ENCODE measurements at regions not wholly inside any gene's neighbourhood (a gene's known extent, or its start where the extent isn't known, plus 50 kb on each side); places are given as distances from the start of the nearest gene placed in this dataset.

GRCh38 chr6:14706378-14706929 is 539.4 kb upstream of the JARID2 start:
- intact Hi-C loops (cut with DNase I): loop anchor here (5.0 kb wide), 1 partner anchor 494 kb away; no protein-coding TSS in a partner anchor
- peak; percentile 87 for DNase-seq (ENCODE audit: low spot score)

GRCh38 chr6:14707276-14707675 is 538.6 kb upstream of the JARID2 start:
- no peak for DNase-seq (ENCODE audit: low spot score)
- intact Hi-C loops (cut with DNase I): loop anchor here (5.0 kb wide), 1 partner anchor 495 kb away; no protein-coding TSS in a partner anchor

GRCh38 chr6:14707971-14708465 is 537.9 kb upstream of the JARID2 start:
- intact Hi-C loops (cut with DNase I): loop anchor here (5.0 kb wide), 1 partner anchor 496 kb away; no protein-coding TSS in a partner anchor

GRCh38 chr6:14709066-14709670 is 536.7 kb upstream of the JARID2 start:
- intact Hi-C loops (cut with DNase I): loop anchor here (5.0 kb wide), 1 partner anchor 497 kb away; no protein-coding TSS in a partner anchor
- no peak for DNase-seq (ENCODE audit: low spot score)

More at GRCh38 chr6:14707971-14708465, 537.9 kb upstream of the JARID2 start:
- DNase-seq (ENCODE audit: low spot score): no peak

- no peak for DNase-seq (ENCODE audit: low spot score)
- intact Hi-C loops (cut with DNase I): loop anchor here (5.0 kb wide), 2 partner anchors 73 to 498 kb away; no protein-coding TSS in a partner anchor
These were observed 536.0 kb upstream of the JARID2 start for GRCh38 chr6:14709900-14710299.

- intact Hi-C loops (cut with DNase I): loop anchor here (5.0 kb wide), 1 partner anchor 73 kb away; no protein-coding TSS in a partner anchor
- no peak for DNase-seq (ENCODE audit: low spot score)
These were observed 535.4 kb upstream of the JARID2 start for GRCh38 chr6:14710421-14710820.

- DNase-seq (ENCODE audit: low spot score): no peak
- intact Hi-C loops (cut with DNase I): loop anchor here (5.0 kb wide), 1 partner anchor 74 kb away; no protein-coding TSS in a partner anchor
These were observed 534.7 kb upstream of the JARID2 start for GRCh38 chr6:14711056-14711703.

- no peak for DNase-seq (ENCODE audit: low spot score)
- intact Hi-C loops (cut with DNase I): loop anchor here (5.0 kb wide), 1 partner anchor 75 kb away; no protein-coding TSS in a partner anchor
These were observed 534.0 kb upstream of the JARID2 start for GRCh38 chr6:14711704-14712379.

GRCh38 chr6:14713008-14713960 is 532.6 kb upstream of the JARID2 start:
- intact Hi-C loops (cut with DNase I): loop anchor here (5.0 kb wide), 1 partner anchor 76 kb away; no protein-coding TSS in a partner anchor
- DNase-seq (ENCODE audit: low spot score): no peak

GRCh38 chr6:14713966-14714631 is 531.8 kb upstream of the JARID2 start:
- DNase-seq (ENCODE audit: low spot score): no peak
- intact Hi-C loops (cut with DNase I): loop anchor here (5.0 kb wide), 1 partner anchor 77 kb away; no protein-coding TSS in a partner anchor

- intact Hi-C loops (cut with DNase I): no loop called here
- no peak for DNase-seq (ENCODE audit: low spot score)
These were observed 530.8 kb upstream of the JARID2 start for GRCh38 chr6:14715076-14715475.

GRCh38 chr6:14716499-14717146 is 529.2 kb upstream of the JARID2 start:
- DNase-seq (ENCODE audit: low spot score): no peak
- intact Hi-C loops (cut with DNase I): no loop called here

GRCh38 chr6:14717307-14717706 is 528.6 kb upstream of the JARID2 start:
- no peak for DNase-seq (ENCODE audit: low spot score)
- intact Hi-C loops (cut with DNase I): no loop called here

GRCh38 chr6:14718861-14719260 is 527.0 kb upstream of the JARID2 start:
- intact Hi-C loops (cut with DNase I): no loop called here

GRCh38 chr6:14719270-14719669 is 526.6 kb upstream of the JARID2 start:
- no peak for DNase-seq (ENCODE audit: low spot score)
- intact Hi-C loops (cut with DNase I): no loop called here

More at GRCh38 chr6:14718861-14719260, 527.0 kb upstream of the JARID2 start:
- no peak for DNase-seq (ENCODE audit: low spot score)

GRCh38 chr6:14720411-14721102 is 525.3 kb upstream of the JARID2 start:
- intact Hi-C loops (cut with DNase I): no loop called here
- DNase-seq (ENCODE audit: low spot score): no peak

All from cardiac septum (tissue), 1 donor.